ENCODE measurements at regions not wholly inside any gene's neighbourhood (a gene's known extent, or its start where the extent isn't known, plus 50 kb on each side); places are given as distances from the start of the nearest gene placed in this dataset.

- no peak for TF ChIP-seq EGR1 (IDR thresholded peaks at IDR 0.05; ENCODE audit: low read depth in 2 of 2)
- TF ChIP-seq CTCF (IDR thresholded peaks at IDR 0.05; ENCODE audit: low read depth, low read length, missing input control) = no peak
- TF ChIP-seq SP1 (IDR thresholded peaks at IDR 0.05) = no peak
- no peak for TF ChIP-seq MAX (IDR thresholded peaks at IDR 0.05)
- no peak for TF ChIP-seq TAF1 (conservative IDR thresholded peaks at IDR 0.05)
- no peak for TF ChIP-seq JUND (IDR thresholded peaks at IDR 0.05)
- TF ChIP-seq ZBTB33 (IDR thresholded peaks at IDR 0.05) = no peak
- TF ChIP-seq RXRA (IDR thresholded peaks at IDR 0.05) = no peak
- no peak for TF ChIP-seq HNF4G (IDR thresholded peaks at IDR 0.05)
- TF ChIP-seq ATF3 (IDR thresholded peaks at IDR 0.05) = no peak
These were observed 207.0 kb upstream of the NSMCE3 start for GRCh38 chr15:29476503-29477080.

All from liver (tissue), 3 donors.